HG02938 (cell line): ENCODE measurements at regions not wholly inside any gene's neighbourhood (a gene's known extent, or its start where the extent isn't known, plus 50 kb on each side); places are given as distances from the start of the nearest gene placed in this dataset.

Experiments used
- ATAC-seq: cut with Tn5 transposase; IDR thresholded peaks from one replicate; pipeline ENCODE4 v1.9.1; 2021; ENCODE audit warnings: mild to moderate bottlenecking, moderate library complexity; ENCODE audit not compliant: unreplicated experiment

- no peak for ATAC-seq
These were observed 83.3 kb upstream of the SLC38A4 start for GRCh38 chr12:46908936-46909635.

- ATAC-seq, result no peak
These were observed 85.0 kb upstream of the SLC38A4 start for GRCh38 chr12:46910830-46911229.

DNA sequence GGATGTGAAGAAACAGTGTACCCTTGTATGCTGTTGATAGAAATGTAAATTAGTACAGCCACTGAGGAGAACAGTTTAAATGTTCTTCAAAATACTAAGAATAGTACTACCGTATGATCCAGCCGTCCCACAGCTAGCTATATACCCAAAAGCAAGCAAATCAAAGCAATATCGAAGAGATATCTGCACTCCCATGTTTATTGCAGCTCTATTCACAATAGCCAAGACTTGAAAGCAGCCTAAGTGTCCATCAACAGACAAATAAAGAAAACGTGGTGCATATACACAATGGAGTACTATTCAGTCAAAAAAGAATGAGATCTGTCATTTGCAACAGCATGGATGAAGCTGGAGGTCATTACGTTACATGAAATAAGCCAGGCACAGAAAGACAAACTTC lies 88.5 kb upstream of the SLC38A4 start:
- ATAC-seq, result no peak

- no peak for ATAC-seq
These were observed 89.3 kb upstream of the SLC38A4 start for GRCh38 chr12:46915082-46915481.

- no peak for ATAC-seq
These were observed 90.0 kb upstream of the SLC38A4 start for GRCh38 chr12:46915836-46916235.

DNA sequence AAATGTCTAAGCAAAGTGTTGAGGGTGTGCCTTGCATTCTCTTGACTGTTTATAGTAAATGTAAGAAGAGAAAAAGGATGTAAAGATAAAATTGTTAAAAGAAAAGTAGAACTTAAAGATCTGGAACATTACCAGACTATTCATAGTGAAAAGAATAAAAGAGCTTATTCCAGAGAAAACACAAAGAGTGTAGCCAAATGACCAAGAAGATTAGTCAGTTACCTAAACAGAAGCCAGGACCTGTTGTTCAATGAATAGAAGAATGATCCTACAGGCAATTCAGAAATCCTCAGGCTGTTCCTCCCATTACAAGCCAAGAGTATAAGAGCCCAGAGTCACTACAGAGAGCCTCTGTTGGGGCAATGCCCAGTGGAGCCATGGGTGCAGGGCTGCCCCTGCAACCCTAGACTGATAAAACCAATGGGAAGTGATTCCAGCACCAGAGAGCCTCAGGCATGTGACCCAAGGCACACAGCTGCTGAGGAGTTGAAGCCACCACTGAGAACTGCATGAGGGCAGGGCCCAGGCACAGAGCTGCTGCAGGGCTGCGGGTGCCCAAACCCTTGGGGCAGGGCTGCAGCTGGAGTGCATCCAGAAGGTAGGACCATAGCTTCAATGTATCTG lies 91.1 kb upstream of the SLC38A4 start:
- no peak for ATAC-seq

DNA sequence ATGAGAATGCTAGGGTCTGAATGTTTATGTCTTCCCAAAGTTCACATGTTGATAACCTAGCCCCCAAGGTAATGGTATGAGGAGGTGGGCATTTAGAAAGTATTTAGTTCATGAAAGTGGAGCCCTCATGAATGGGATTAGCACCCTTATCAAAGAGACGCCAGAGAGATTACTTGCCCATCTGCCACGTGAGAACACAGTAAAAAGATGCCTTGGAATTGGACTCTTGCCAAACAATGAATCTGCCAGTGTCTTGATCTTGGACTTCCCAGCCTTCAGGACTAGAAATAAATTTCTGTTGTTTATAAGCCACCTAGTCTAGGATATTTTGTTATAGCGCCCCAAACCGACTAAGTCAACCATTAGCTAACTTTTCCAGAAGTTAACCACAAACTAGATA lies 92.0 kb upstream of the SLC38A4 start:
- ATAC-seq, result no peak

DNA sequence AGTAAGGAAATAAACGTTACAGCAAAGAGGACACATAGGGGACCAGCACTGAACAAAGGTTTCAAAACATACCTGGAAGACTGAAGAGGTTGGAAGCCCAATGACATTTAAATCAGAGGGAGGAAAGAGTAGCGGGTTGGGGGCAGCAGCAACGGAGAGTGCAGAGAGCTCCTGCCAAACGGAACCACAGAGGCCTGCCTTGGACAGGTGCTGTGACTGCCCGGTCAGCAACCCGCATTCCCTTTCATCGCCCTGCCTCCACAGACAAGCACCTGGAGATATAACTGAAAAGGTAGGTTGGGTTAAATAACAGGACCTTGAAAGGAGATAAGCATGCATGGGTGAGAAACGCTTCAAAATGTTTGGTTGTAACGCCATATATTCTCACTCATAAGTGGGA lies 92.8 kb upstream of the SLC38A4 start:
- no peak for ATAC-seq

DNA sequence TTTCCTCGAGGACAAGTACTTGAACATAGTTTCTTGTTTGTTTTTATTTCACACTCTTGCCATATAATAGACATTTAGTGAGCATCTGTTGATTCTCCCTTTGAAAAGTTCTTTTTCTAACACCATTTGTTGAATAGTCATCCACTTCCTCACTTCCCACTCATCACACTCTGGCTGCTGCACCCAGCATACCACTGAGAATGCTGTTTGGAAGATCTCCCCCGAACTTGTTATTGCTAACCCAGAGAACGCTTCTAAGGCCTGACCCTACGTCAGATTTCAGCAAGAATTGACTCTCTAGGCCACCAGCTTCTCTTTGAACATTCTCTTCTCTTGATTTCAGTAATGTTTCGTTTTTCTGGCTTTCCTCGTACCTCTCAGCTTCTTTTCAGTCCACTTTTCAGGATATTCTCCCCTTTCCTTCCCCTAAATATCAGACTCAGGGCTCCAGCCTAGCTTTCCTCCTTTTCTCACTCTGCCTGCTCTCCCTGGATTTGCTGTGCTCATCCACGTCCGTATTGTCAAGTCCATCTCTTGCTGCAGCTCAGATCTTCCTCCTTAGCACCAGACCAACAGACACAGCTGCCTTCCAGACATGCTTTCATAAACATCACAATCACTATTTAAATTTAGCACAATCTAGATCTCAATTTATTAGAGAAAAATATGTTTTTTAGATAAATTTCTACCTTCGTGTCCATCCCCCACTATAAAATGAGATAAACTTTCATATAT lies 94.0 kb upstream of the SLC38A4 start:
- no peak for ATAC-seq

GRCh38 chr12:46920499-46920898 lies 94.7 kb upstream of the SLC38A4 start:
- peak; percentile 94 for ATAC-seq

- ATAC-seq, result peak; percentile 18
These were observed 95.4 kb upstream of the SLC38A4 start for GRCh38 chr12:46921048-46921763.

GRCh38 chr12:46921764-46922133 lies 96.0 kb upstream of the SLC38A4 start:
- ATAC-seq, result no peak

DNA sequence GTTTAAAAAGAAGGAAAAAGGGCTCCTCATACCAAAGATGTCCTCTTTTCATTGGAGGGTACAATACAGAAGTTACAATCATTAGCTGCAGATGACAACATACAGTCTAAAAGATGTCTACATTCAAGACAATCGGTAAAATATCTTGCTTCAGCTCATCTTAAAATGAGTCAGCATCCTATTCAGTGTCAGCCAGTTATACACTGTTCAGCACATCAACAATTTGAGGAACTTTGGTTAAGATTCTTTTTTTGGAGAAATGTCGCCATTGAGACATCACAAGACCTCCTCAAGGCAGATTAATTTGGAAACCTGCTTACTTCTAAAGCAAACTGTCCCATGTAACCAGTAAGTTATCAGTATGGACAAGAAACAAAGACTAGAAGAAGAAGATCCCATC lies 100.7 kb upstream of the SLC38A4 start:
- no peak for ATAC-seq

DNA sequence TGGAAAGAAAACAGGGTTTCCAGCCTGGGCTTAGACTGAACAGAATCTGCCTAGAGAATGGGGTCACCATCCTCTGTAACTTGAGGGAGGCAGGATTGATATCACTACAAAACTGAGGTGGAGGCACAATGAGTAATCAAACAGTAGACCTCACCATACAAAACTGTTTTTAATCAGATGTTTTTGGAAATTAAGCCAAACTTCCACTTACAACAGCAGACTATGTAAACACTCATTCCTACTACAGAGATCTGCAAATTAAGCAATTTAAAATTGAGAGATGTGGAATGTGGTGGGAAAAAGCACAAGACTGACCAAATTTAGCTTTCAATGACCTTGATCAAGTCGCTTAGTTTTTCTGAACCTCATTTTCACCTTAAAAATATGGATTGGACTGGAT lies 104.3 kb upstream of the SLC38A4 start:
- ATAC-seq, result no peak

DNA sequence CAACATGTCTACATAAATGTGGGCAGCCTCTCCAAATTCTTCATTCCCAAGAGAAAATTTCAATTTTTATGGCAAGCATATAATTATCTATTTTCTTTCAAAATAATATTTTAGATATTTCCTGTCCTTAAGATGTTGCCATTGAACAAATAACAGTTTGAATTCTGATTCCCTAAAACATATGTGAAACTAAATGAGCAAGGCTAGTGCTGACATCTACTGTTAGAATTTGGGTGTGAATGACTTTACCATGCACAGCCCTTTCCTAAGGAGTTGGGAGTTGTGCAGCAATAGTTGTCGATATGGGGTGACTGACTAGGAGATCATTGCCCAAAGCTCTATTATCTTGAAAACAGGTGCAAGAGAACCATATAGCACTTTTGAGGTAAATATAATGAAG lies 108.2 kb upstream of the SLC38A4 start:
- no peak for ATAC-seq

- ATAC-seq, result no peak
These were observed 108.7 kb upstream of the SLC38A4 start for GRCh38 chr12:46934374-46935111.

GRCh38 chr12:46935271-46935847 lies 109.6 kb upstream of the SLC38A4 start:
- no peak for ATAC-seq

- ATAC-seq, result no peak
These were observed 110.2 kb upstream of the SLC38A4 start for GRCh38 chr12:46936042-46936441.

DNA sequence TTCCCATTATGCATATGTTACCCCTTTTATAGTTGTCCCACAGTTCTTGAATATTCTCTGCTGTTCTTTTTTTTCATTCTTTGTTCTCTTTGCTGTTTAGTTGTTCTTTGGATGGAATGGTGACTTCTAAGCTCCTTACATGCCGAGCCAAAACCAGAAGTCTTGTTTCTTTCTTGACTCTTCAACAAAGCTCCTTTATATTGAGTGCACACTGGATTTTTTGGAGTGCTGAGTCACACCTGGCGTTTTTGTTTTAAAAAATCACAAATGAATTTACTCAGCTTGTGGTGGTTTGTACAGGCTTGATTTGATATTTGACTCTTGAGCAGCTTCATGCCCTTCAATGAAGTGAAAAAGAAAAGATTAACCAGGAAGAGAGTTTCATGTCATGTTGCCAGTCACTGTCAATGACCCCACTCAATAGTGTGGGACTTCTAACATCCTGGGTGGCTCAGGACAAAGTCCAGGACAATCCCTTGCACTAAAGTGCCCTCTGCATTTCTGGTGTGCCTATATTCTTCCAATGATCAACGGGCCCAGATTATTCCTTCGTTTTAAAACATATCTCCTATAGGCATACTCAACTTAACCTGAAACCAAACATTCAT lies 112.4 kb upstream of the SLC38A4 start:
- ATAC-seq, result no peak

DNA sequence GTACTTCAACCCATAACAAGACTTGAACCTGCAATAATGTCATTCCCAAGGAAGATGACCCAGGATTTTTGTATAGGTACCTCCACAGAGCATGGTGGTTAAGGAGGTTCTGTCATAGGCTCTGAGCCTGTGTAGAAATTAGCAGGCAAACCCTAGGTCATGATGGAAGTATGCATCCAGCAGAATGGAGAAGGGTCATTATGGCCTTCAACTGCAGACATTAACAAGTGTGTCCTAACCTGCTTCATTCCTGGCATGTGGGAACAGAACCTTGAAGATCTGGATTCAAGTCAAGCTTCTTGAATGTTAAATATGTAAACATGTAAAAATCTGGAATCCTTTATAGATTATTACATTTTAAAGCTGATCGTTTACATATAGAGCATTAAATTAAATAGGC lies 116.2 kb upstream of the SLC38A4 start:
- ATAC-seq, result no peak
